BLaER1 treated with 17β-estradiol and CSF1 and Interleukin-3, amounts not matched to agents 10 nM and 100 nM (cell line): ENCODE measurements at regions not wholly inside any gene's neighbourhood (a gene's known extent, or its start where the extent isn't known, plus 50 kb on each side); places are given as distances from the start of the nearest gene placed in this dataset.
"Not testable (repeated sequence)": the region's sequence is repeated elsewhere in the genome, so short reads cannot be mapped to it uniquely, and the experiment has no call there.

ENCODE experiments used
- H3K27ac ChIP-seq, 11 experiments: shearing (Covaris generic); formaldehyde crosslinking; 2 replicates each; pipeline ENCODE4 v1.8.1; 2022
- H3K27me3 ChIP-seq, 11 experiments: shearing (Covaris generic); formaldehyde crosslinking; 2 replicates each; pipeline ENCODE4 v1.8.1; 2022
- H3K36me3 ChIP-seq, 11 experiments: shearing (Covaris generic); formaldehyde crosslinking; 2 replicates each; pipeline ENCODE4 v1.8.1; 2022
- H3K4me1 ChIP-seq, 10 experiments: shearing (Covaris generic); formaldehyde crosslinking; 2 replicates each; pipeline ENCODE4 v1.8.1; 2022
- H3K4me2 ChIP-seq, 11 experiments: shearing (Covaris generic); formaldehyde crosslinking; 2 replicates each; pipeline ENCODE4 v1.8.1; 2022
- H3K4me3 ChIP-seq, 10 experiments: shearing (Covaris generic); formaldehyde crosslinking; 2 replicates each; pipeline ENCODE4 v1.8.1; 2022
- H3K9ac ChIP-seq, 11 experiments: shearing (Covaris generic); formaldehyde crosslinking; 2 replicates each; pipeline ENCODE4 v1.8.1; 2022
- H3K9me3 ChIP-seq, 11 experiments: shearing (Covaris generic); formaldehyde crosslinking; replicated peaks in 1 of 11; 2 replicates each; pipeline ENCODE4 v1.8.1; 2022
- H4K20me1 ChIP-seq, 11 experiments: shearing (Covaris generic); formaldehyde crosslinking; 2 replicates each; pipeline ENCODE4 v1.8.1; 2022
- Cebpa-rat ChIP-seq, 11 experiments: shearing (Covaris generic); IDR thresholded peaks; 2 replicates each; pipeline ENCODE4 v1.8.1; 2022

DNA sequence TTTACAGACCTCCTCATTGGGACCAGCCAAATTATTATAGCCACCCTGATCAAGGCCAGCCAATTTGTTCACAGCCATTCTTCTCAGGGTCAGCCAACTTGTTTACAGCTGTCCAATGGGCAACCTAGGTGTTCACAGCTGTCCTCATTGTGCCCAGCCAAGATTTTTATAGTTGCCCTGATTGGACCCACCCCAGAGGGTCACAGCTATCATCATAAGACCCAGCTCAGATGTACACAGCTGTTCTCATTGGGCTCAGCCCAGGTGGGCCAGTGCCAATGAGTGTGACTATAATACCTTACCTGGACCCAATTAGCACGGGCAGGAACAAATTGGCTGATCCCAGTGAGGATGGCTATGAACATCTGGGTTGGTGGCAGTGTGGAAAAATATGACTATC is 1151.8 kb downstream of the UQCRFS1 start:
- Histone ChIP-seq H3K4me3 (no peak overlapping the region), H4K20me1 (no peaks in the 10 kb centered on the region), H3K9ac (no peak overlapping the region), H3K9me3 (peaks cover 15 to 33% (median 20%) of the 10 kb centered on the region in 11 experiments; a peak in 19 of 22 replicates), H3K27me3 (no peaks in the 10 kb centered on the region), H3K4me2 (no peak overlapping the region), H3K27ac (no peak overlapping the region), H3K36me3 (no peaks in the 10 kb centered on the region), H3K4me1 (no peaks in the 10 kb centered on the region)
- no peak for TF ChIP-seq Cebpa-rat (IDR thresholded peaks at IDR 0.05)

DNA sequence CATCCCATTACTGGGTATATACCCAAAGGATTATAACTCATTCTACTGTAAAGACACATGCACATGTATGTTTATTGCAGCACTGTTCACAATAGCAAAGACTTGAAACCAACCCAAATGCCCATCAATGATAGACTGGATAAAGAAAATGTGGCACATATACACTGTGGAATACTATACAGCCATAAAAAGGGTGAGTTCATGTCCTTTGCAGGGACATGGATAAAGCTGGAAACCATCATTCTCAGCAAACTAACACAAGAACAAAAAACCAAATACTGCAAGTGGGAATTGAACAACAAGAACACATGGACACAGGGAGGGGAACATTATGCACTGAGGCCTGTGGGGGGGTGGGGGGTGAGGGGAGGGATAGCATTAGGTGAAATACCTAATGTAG is 1155.9 kb downstream of the UQCRFS1 start:
- H3K9ac ChIP-seq, H3K27ac ChIP-seq, H3K36me3 ChIP-seq: not testable (repeated sequence)

GRCh38 chr19:28051047-28051446 is 1161.9 kb downstream of the UQCRFS1 start:
- Histone ChIP-seq H3K9ac (no peak overlapping the region), H4K20me1 (no peaks in the 10 kb centered on the region), H3K4me1 (no peaks in the 10 kb centered on the region), H3K4me3 (no peak overlapping the region), H3K4me2 (no peak overlapping the region), H3K9me3 (peaks cover 0 to 21% (median 0%) of the 10 kb centered on the region in 11 experiments; a peak in 6 of 22 replicates), H3K36me3 (no peaks in the 10 kb centered on the region), H3K27ac (no peak overlapping the region), H3K27me3 (no peaks in the 10 kb centered on the region)
- TF ChIP-seq Cebpa-rat (IDR thresholded peaks at IDR 0.05) = no peak

More for the DNA sequence above, 1155.9 kb downstream of the UQCRFS1 start:
- not testable (repeated sequence) for H4K20me1 ChIP-seq, H3K4me2 ChIP-seq, H3K27me3 ChIP-seq, H3K4me1 ChIP-seq, H3K4me3 ChIP-seq
- peaks cover 15 to 33% (median 20%) of the 10 kb centered on the region in 11 experiments; a peak in 19 of 22 replicates for H3K9me3 ChIP-seq

DNA sequence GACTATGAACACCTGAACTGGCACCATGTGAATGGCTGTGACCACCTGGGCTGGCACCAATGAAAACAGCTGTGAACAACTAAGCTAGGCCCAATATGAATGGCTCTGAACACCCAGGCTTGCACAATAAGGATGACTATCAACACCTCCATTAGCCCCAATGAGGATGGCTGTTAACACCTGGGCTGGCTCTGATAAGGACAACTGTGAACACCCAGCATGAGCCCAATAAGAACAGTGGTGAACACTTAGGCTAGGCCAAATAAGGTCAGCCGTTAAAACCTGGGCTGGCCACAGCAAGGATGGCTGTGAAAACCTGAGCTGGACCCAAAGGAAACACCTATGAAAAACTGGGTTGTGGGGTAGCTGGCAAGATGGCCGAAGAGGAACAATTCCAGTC is 1163.1 kb downstream of the UQCRFS1 start:
- Histone ChIP-seq H3K36me3 (no peaks in the 10 kb centered on the region), H3K4me2 (no peak overlapping the region), H3K4me3 (no peak overlapping the region), H4K20me1 (no peaks in the 10 kb centered on the region), H3K9me3 (peaks cover 0 to 21% (median 0%) of the 10 kb centered on the region in 11 experiments; a peak in 6 of 22 replicates), H3K27ac (no peak overlapping the region), H3K27me3 (no peaks in the 10 kb centered on the region), H3K9ac (no peak overlapping the region), H3K4me1 (no peaks in the 10 kb centered on the region)
- no peak for TF ChIP-seq Cebpa-rat (IDR thresholded peaks at IDR 0.05)

DNA sequence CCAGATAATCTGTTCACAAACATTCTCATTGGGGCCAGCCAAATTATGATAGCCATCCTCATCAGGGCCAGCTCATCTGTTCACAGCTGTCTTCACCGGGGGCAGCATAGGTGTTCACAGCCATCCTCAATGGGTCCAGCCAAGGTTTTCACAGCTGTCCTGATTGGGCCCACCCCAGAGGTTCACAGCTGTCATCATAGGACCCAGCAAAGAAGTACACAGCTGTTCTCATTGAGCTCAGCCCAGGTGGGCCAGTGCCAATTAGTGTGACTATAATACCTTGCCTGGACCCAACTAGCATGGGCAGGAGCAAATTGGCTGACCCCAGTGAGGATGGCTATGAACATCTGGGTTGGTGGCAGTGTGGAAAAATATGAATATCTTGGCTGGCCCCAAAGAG is 1166.0 kb downstream of the UQCRFS1 start:
- peaks cover 0 to 21% (median 0%) of the 10 kb centered on the region in 11 experiments; a peak in 6 of 22 replicates for H3K9me3 ChIP-seq

DNA sequence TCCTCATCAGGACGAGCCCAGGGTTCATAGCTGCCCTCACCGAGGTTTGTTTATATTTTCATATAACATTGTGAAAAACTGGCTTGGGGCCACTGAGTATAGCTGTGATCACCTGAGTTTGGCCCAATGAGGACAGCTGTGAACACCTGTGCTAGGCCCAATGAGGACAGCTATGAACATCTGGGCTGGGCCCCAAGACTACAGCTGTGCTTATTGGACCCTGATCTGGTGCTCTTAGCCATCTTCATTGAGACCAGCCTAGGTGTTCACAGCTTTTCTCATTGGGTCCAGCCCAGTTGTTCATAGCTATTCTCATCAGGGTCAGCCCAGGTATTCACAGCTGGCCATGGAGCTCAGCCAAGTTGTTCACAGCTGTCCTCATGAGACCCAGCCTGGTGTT is 1167.3 kb downstream of the UQCRFS1 start:
- H3K9ac ChIP-seq = no peak overlapping the region
- no peak overlapping the region for H3K4me3 ChIP-seq
- no peak for TF ChIP-seq Cebpa-rat (IDR thresholded peaks at IDR 0.05)
- H4K20me1 ChIP-seq = no peaks in the 10 kb centered on the region
- H3K27ac ChIP-seq = no peak overlapping the region
- H3K4me1 ChIP-seq = no peaks in the 10 kb centered on the region
- H3K9me3 ChIP-seq = peaks cover 0 to 21% (median 3%) of the 10 kb centered on the region in 11 experiments; a peak in 5 of 22 replicates
- no peaks in the 10 kb centered on the region for H3K36me3 ChIP-seq
- H3K4me2 ChIP-seq = no peak overlapping the region
- no peaks in the 10 kb centered on the region for H3K27me3 ChIP-seq

More for the DNA sequence above, 1166.0 kb downstream of the UQCRFS1 start:
- H3K36me3 ChIP-seq = no peaks in the 10 kb centered on the region
- no peak overlapping the region for H3K4me3 ChIP-seq
- H3K9ac ChIP-seq = no peak overlapping the region
- H3K27me3 ChIP-seq = no peaks in the 10 kb centered on the region
- no peak overlapping the region for H3K4me2 ChIP-seq
- H3K27ac ChIP-seq = no peak overlapping the region
- no peak for TF ChIP-seq Cebpa-rat (IDR thresholded peaks at IDR 0.05)
- H3K4me1 ChIP-seq = no peaks in the 10 kb centered on the region
- no peaks in the 10 kb centered on the region for H4K20me1 ChIP-seq

DNA sequence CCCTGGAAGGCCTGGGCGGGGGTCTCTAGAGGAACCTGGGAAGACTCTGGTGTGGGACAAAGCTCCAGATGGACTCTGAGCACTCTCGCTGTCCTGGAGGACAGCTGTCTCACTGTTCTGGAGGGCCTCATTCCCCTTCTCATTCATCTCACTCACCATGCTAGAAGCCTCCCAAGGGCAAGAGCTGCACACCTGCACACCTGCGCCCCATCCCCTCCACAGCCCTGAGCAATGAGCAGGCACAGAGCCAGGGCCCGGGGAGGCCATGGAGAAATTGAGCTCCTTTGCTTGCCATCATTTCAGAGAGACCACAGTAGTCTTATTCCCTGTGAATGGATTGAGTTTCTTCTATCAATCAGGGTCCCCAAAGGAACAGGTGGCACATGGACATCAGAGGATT is 1168.5 kb downstream of the UQCRFS1 start:
- peaks cover 0 to 12% (median 3%) of the 10 kb centered on the region in 11 experiments; a peak in 5 of 22 replicates for H3K9me3 ChIP-seq
- no peaks in the 10 kb centered on the region for H4K20me1 ChIP-seq
- TF ChIP-seq Cebpa-rat (IDR thresholded peaks at IDR 0.05) = no peak
- no peak overlapping the region for H3K9ac ChIP-seq
- no peaks in the 10 kb centered on the region for H3K36me3 ChIP-seq
- no peak overlapping the region for H3K4me3 ChIP-seq
- H3K27me3 ChIP-seq = no peaks in the 10 kb centered on the region
- no peak overlapping the region for H3K4me2 ChIP-seq
- no peaks in the 10 kb centered on the region for H3K4me1 ChIP-seq
- H3K27ac ChIP-seq = no peak overlapping the region

DNA sequence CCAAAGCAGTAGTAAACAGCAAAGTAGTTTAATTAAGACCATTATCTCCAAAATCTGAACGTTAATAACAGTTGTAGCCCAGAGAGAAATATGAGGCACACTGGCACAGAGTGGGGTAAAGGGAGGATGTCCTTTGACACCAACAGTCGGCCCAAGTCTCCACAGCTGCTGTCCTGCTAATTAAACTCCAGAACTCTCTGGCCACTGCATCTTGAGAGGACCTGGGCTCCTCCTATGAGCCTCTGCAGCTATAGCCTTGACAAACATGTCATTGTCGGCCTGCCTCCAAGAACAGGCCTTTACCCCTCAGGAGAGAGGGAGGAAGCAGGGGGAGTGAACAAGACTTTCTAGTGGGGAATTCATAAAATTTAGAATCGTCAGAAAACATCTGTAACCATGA is 1170.4 kb downstream of the UQCRFS1 start:
- H3K4me1 ChIP-seq = no peaks in the 10 kb centered on the region
- no peak for TF ChIP-seq Cebpa-rat (IDR thresholded peaks at IDR 0.05)
- no peak overlapping the region for H3K4me3 ChIP-seq
- H3K4me2 ChIP-seq = no peak overlapping the region
- no peak overlapping the region for H3K27ac ChIP-seq
- H3K9ac ChIP-seq = no peak overlapping the region
- H3K36me3 ChIP-seq = no peaks in the 10 kb centered on the region
- H3K27me3 ChIP-seq = no peaks in the 10 kb centered on the region
- peaks cover 0 to 6% (median 0%) of the 10 kb centered on the region in 11 experiments; a peak in 4 of 22 replicates for H3K9me3 ChIP-seq
- H4K20me1 ChIP-seq = no peaks in the 10 kb centered on the region

DNA sequence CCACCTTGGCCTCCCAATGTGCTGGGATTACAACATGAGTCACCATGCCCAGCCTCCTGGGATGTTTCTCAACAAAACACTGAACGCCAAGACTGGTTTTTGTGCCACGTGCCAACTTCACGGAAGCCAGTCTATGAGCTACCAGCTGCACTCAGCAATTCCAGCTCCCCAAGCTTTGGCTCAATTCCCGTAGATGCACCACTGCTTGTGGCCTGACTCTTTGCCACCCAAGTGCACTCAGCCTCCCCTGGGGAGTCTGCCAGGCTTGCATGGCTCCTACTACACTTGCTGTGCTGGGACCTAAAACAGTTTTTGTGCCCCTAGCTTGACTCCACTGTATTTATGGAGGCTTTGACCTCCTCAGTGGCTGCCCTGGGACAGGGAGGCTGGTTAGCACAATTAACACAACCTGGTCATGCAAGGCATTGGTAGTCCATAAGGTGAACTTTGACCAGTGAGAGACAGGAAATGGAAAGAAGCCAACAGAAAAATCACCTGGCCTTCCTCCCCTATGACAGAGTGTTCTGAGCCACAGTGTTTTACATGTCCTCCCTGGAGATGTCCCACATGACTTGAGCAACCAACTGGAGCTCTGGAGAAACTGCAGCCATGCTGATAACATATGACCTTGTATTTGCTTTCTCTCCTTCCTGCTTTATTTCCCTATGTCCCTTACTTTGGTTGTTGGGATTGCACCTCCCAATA is 1173.1 kb downstream of the UQCRFS1 start:
- H3K9ac ChIP-seq = no peak overlapping the region
- H3K4me2 ChIP-seq = no peak overlapping the region
- H3K27me3 ChIP-seq = no peaks in the 10 kb centered on the region
- H3K27ac ChIP-seq = no peak overlapping the region
- 0 out of 22 replicates have a peak, but pooled peaks cover 0 to 3% (median 0%) of the 10 kb centered on the region in 11 experiments for H3K9me3 ChIP-seq
- no peaks in the 10 kb centered on the region for H4K20me1 ChIP-seq
- no peaks in the 10 kb centered on the region for H3K36me3 ChIP-seq
- no peak for TF ChIP-seq Cebpa-rat (IDR thresholded peaks at IDR 0.05)
- no peak overlapping the region for H3K4me3 ChIP-seq
- H3K4me1 ChIP-seq = no peaks in the 10 kb centered on the region

DNA sequence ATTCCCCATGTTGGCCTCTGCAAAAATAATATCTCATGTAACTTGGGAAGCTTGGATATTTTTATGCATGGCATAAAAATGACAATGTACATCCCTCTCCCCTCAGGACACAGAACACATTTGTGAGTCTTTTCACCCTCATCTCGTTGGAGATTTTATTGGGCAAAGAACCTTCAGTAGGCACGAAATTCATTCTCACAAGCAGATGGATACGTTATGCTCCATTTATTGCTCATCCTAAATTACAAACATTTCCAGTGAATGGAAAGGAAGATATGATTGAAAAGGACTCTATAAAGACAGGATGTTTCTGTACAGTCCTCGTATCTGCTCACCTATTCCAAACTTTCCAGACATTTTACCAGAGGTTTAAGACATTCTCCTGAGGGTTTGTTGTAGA is 1175.8 kb downstream of the UQCRFS1 start:
- no peak overlapping the region for H3K27ac ChIP-seq
- no peaks in the 10 kb centered on the region for H3K27me3 ChIP-seq
- H3K4me3 ChIP-seq = no peak overlapping the region
- H3K4me1 ChIP-seq = no peaks in the 10 kb centered on the region
- no peak for TF ChIP-seq Cebpa-rat (IDR thresholded peaks at IDR 0.05)
- H3K4me2 ChIP-seq = no peak overlapping the region
- H3K36me3 ChIP-seq = no peaks in the 10 kb centered on the region
- no peak overlapping the region for H3K9ac ChIP-seq
- H4K20me1 ChIP-seq = no peaks in the 10 kb centered on the region
- 0 out of 22 replicates have a peak, but pooled peaks cover 0 to 3% (median 0%) of the 10 kb centered on the region in 11 experiments for H3K9me3 ChIP-seq
